ENCODE measurements at regions not wholly inside any gene's neighbourhood (a gene's known extent, or its start where the extent isn't known, plus 50 kb on each side); places are given as distances from the start of the nearest gene placed in this dataset.

GRCh38 chr6:141704151-141704550, 428.6 kb upstream of the GJE1 start:
- no peak overlapping the region for H3K9ac ChIP-seq (ENCODE audit: extremely low read depth, low read length, poor library complexity, severe bottlenecking)
- H3K4me1 ChIP-seq (ENCODE audit: control insufficient read depth, insufficient read depth, low read length) = peaks cover 10% of the 10 kb centered on the region
- no peaks in the 10 kb centered on the region for H3K36me3 Mint-ChIP-seq (ENCODE audit: low read depth)
- no peak for DNase-seq
- H3K9me3 ChIP-seq (ENCODE audit: control insufficient read depth, low read length) = no peaks in the 10 kb centered on the region
- no peak overlapping the region for H3K4me3 Mint-ChIP-seq
- H3K36me3 ChIP-seq (ENCODE audit: control insufficient read depth, insufficient read depth, low read length) = no peaks in the 10 kb centered on the region
- H3K4me1 Mint-ChIP-seq = peaks cover 4% of the 10 kb centered on the region
- H3K27me3 ChIP-seq (ENCODE audit: control insufficient read depth, insufficient read depth, low read length, poor library complexity, severe bottlenecking) = no peaks in the 10 kb centered on the region
- H3K27ac ChIP-seq (ENCODE audit: low read depth, low read length) = no peak overlapping the region
- H3K27me3 Mint-ChIP-seq (ENCODE audit: insufficient read depth) = no peaks in the 10 kb centered on the region
- no peak for TF ChIP-seq CTCF (conservative IDR thresholded peaks at IDR 0.05)
- H3K27ac Mint-ChIP-seq = no peak overlapping the region
- 93% methylated on average over 1 of the region's 1 CpG; no CpG with 5 or more reads in 1 of the 2 experiments for WGBS, 2 experiments (ENCODE audit: insufficient coverage in 1 of 2, insufficient read length in 1 of 2)
- no peak overlapping the region for H3K4me3 ChIP-seq (ENCODE audit: low read length)
- no peaks in the 10 kb centered on the region for H3K9me3 Mint-ChIP-seq

GRCh38 chr6:141701732-141702131, 431.0 kb upstream of the GJE1 start:
- Mint-ChIP-seq H3K27me3 (ENCODE audit: insufficient read depth) (no peaks in the 10 kb centered on the region), H3K36me3 (ENCODE audit: low read depth) (no peaks in the 10 kb centered on the region), H3K27ac (no peak overlapping the region), H3K4me3 (no peak overlapping the region), H3K4me1 (peaks cover 4% of the 10 kb centered on the region), H3K9me3 (no peaks in the 10 kb centered on the region)
- DNase-seq = no peak
- WGBS, 2 experiments (ENCODE audit: insufficient coverage in 1 of 2, insufficient read length in 1 of 2) = 97 to 100% methylated on average over 2 of the region's 2 CpGs
- Histone ChIP-seq H3K27me3 (ENCODE audit: control insufficient read depth, insufficient read depth, low read length, poor library complexity, severe bottlenecking) (no peaks in the 10 kb centered on the region), H3K9ac (ENCODE audit: extremely low read depth, low read length, poor library complexity, severe bottlenecking) (no peak overlapping the region), H3K36me3 (ENCODE audit: control insufficient read depth, insufficient read depth, low read length) (no peaks in the 10 kb centered on the region), H3K27ac (ENCODE audit: low read depth, low read length) (no peak overlapping the region), H3K4me3 (ENCODE audit: low read length) (no peak overlapping the region), H3K9me3 (ENCODE audit: control insufficient read depth, low read length) (no peaks in the 10 kb centered on the region), H3K4me1 (ENCODE audit: control insufficient read depth, insufficient read depth, low read length) (peaks cover 10% of the 10 kb centered on the region)
- TF ChIP-seq CTCF (conservative IDR thresholded peaks at IDR 0.05) = no peak

GRCh38 chr6:141700819-141701218, 431.9 kb upstream of the GJE1 start:
- H3K27me3 ChIP-seq (ENCODE audit: control insufficient read depth, insufficient read depth, low read length, poor library complexity, severe bottlenecking) = no peaks in the 10 kb centered on the region
- Mint-ChIP-seq H3K27me3 (ENCODE audit: insufficient read depth) (no peaks in the 10 kb centered on the region), H3K27ac (no peak overlapping the region), H3K9me3 (no peaks in the 10 kb centered on the region), H3K4me3 (no peak overlapping the region), H3K4me1 (peaks cover 4% of the 10 kb centered on the region), H3K36me3 (ENCODE audit: low read depth) (no peaks in the 10 kb centered on the region)
- WGBS, 2 experiments (ENCODE audit: insufficient coverage in 1 of 2, insufficient read length in 1 of 2) = 75 to 98% methylated on average over 1 to 2 of the region's 2 CpGs
- no peak overlapping the region for H3K9ac ChIP-seq (ENCODE audit: extremely low read depth, low read length, poor library complexity, severe bottlenecking)
- H3K4me3 ChIP-seq (ENCODE audit: low read length) = no peak overlapping the region
- no peak for DNase-seq
- H3K27ac ChIP-seq (ENCODE audit: low read depth, low read length) = no peak overlapping the region
- no peaks in the 10 kb centered on the region for H3K9me3 ChIP-seq (ENCODE audit: control insufficient read depth, low read length)
- no peak for TF ChIP-seq CTCF (conservative IDR thresholded peaks at IDR 0.05)
- peaks cover 10% of the 10 kb centered on the region for H3K4me1 ChIP-seq (ENCODE audit: control insufficient read depth, insufficient read depth, low read length)
- no peaks in the 10 kb centered on the region for H3K36me3 ChIP-seq (ENCODE audit: control insufficient read depth, insufficient read depth, low read length)

Data from endodermal cell (in vitro differentiated cells).